H9 (cell line): ENCODE measurements at regions not wholly inside any gene's neighbourhood (a gene's known extent, or its start where the extent isn't known, plus 50 kb on each side); places are given as distances from the start of the nearest gene placed in this dataset.

Experiments
- DNase-seq: peaks from one replicate; pipeline ENCODE4 v3.0.0-alpha.2; 2017
- H2AFZ ChIP-seq: one replicate; pipeline ENCODE4 v1.6.1; 2013; ENCODE audit warnings: mild to moderate bottlenecking, low read length, control low read depth, moderate library complexity
- H2AK5ac ChIP-seq: 2 replicates; pipeline ENCODE4 v1.6.1; 2013; ENCODE audit warnings: low read length, control low read depth, mixed read lengths; ENCODE audit not compliant: insufficient read length
- H2BK120ac ChIP-seq: one replicate; pipeline ENCODE4 v1.6.1; 2013; ENCODE audit warnings: low read depth, mild to moderate bottlenecking, low read length, control low read depth, inconsistent platforms; ENCODE audit not compliant: poor library complexity, severe bottlenecking
- H2BK12ac ChIP-seq: 2 replicates; pipeline ENCODE4 v1.6.1; 2013; ENCODE audit warnings: low read length, control low read depth, mixed read lengths, low read depth; ENCODE audit not compliant: insufficient read length
- H2BK15ac ChIP-seq: 2 replicates; pipeline ENCODE4 v1.6.1; 2013; ENCODE audit warnings: low read depth, low read length, control low read depth
- H2BK20ac ChIP-seq: one replicate; pipeline ENCODE4 v1.6.1; 2013; ENCODE audit warnings: low read depth, mild to moderate bottlenecking, low read length, control low read depth, inconsistent platforms; ENCODE audit not compliant: poor library complexity, severe bottlenecking
- H2BK5ac ChIP-seq: 2 replicates; pipeline ENCODE4 v1.6.1; 2013; ENCODE audit warnings: low read length, control low read depth, mixed read lengths; ENCODE audit not compliant: insufficient read length
- H3K14ac ChIP-seq: 2 replicates; pipeline ENCODE4 v1.6.1; 2013; ENCODE audit warnings: low read length, control low read depth; ENCODE audit not compliant: insufficient read depth
- H3K18ac ChIP-seq: 2 replicates; pipeline ENCODE4 v1.6.1; 2013; ENCODE audit warnings: low read depth, mild to moderate bottlenecking, mixed read lengths, low read length, control low read depth; ENCODE audit not compliant: insufficient read length
- H3K23ac ChIP-seq: 2 replicates; pipeline ENCODE4 v1.6.1; 2013; ENCODE audit warnings: low read length, control low read depth, mixed read lengths, low read depth; ENCODE audit not compliant: insufficient read length
- H3K23me2 ChIP-seq: 2 replicates; pipeline ENCODE4 v1.6.1; 2013; ENCODE audit warnings: low read depth, mild to moderate bottlenecking, mixed read lengths, low read length, control low read depth; ENCODE audit not compliant: insufficient read length, poor library complexity, severe bottlenecking
- H3K27ac ChIP-seq: 2 replicates; pipeline ENCODE4 v1.5.1; 2013; ENCODE audit warnings: low read length, control low read depth, mixed read lengths, low read depth; ENCODE audit not compliant: insufficient read length
- H3K27me3 ChIP-seq: 2 replicates; pipeline ENCODE4 v1.6.1; 2013; ENCODE audit warnings: low read length, control low read depth, inconsistent platforms; ENCODE audit not compliant: insufficient read depth
- H3K4ac ChIP-seq: 2 replicates; pipeline ENCODE4 v1.6.1; 2013; ENCODE audit warnings: low read depth, mild to moderate bottlenecking, control low read depth, inconsistent platforms, low read length, moderate library complexity
- H3K4me1 ChIP-seq: 2 replicates; pipeline ENCODE4 v1.6.1; 2013; ENCODE audit warnings: low read length, control low read depth, inconsistent platforms; ENCODE audit not compliant: insufficient read depth
- H3K4me2 ChIP-seq: 2 replicates; pipeline ENCODE4 v1.6.1; 2013; ENCODE audit warnings: low read length, control low read depth, mixed read lengths; ENCODE audit not compliant: insufficient read length, insufficient read depth
- H3K56ac ChIP-seq: 2 replicates; pipeline ENCODE4 v1.6.1; 2013; ENCODE audit warnings: low read depth, mild to moderate bottlenecking, mixed read lengths, low read length, control low read depth; ENCODE audit not compliant: insufficient read length
- H3K79me1 ChIP-seq: 2 replicates; pipeline ENCODE4 v1.6.1; 2013; ENCODE audit warnings: low read depth, mild to moderate bottlenecking, moderate library complexity, low read length, control low read depth, inconsistent platforms; ENCODE audit not compliant: insufficient read depth, poor library complexity, severe bottlenecking
- H3K79me2 ChIP-seq: 2 replicates; pipeline ENCODE4 v1.6.1; 2013; ENCODE audit warnings: low read length, control low read depth, inconsistent platforms; ENCODE audit not compliant: insufficient read depth
- H3K9ac ChIP-seq: 2 replicates; pipeline ENCODE4 v1.6.1; 2013; ENCODE audit warnings: low read length, control low read depth, mixed read lengths; ENCODE audit not compliant: insufficient read length; ENCODE audit errors: extremely low read depth
- H3K9me3 ChIP-seq: one replicate; pipeline ENCODE4 v1.6.1; 2013; ENCODE audit warnings: low read depth, low read length, inconsistent platforms; ENCODE audit not compliant: control insufficient read depth
- H3T11ph ChIP-seq: one replicate; pipeline ENCODE4 v1.6.1; 2013; ENCODE audit warnings: mild to moderate bottlenecking, low read length, control low read depth, inconsistent platforms
- H4K20me1 ChIP-seq: one replicate; pipeline ENCODE4 v1.6.1; 2013; ENCODE audit not compliant: control insufficient read depth, insufficient read length, insufficient read depth
- H4K5ac ChIP-seq: 2 replicates; pipeline ENCODE4 v1.6.1; 2013; ENCODE audit warnings: low read depth, mild to moderate bottlenecking, mixed read lengths, low read length, control low read depth; ENCODE audit not compliant: insufficient read length
- H4K8ac ChIP-seq: replicated peaks from 2 replicates; pipeline ENCODE4 v1.6.1; 2013; ENCODE audit warnings: low read length, control low read depth, mixed read lengths, low read depth; ENCODE audit not compliant: insufficient read length
- H4K91ac ChIP-seq: 2 replicates; pipeline ENCODE4 v1.6.1; 2013; ENCODE audit warnings: low read depth, mild to moderate bottlenecking, moderate library complexity, mixed read lengths, low read length, control low read depth; ENCODE audit not compliant: insufficient read length
- H3K27ac Mint-ChIP-seq, 3 experiments: 2 replicates in 2 of 3; 3 replicates in 1 of 3; pipeline ENCODE4 v1.8.0; 2020 to 2021; ENCODE audit warnings: mixed read lengths in 3 of 3, mild to moderate bottlenecking in 1 of 3, moderate library complexity in 1 of 3
- H3K27me3 Mint-ChIP-seq: 2 replicates; pipeline ENCODE4 v1.8.0; 2021; ENCODE audit warnings: low read depth, mild to moderate bottlenecking, moderate library complexity, mixed read lengths
- H3K36me3 Mint-ChIP-seq, 3 experiments: 2 replicates in 2 of 3; 3 replicates in 1 of 3; pipeline ENCODE4 v1.8.0; 2020 to 2021; ENCODE audit warnings: low read depth in 3 of 3, mixed read lengths in 3 of 3; ENCODE audit not compliant: insufficient read depth in 1 of 3
- H3K4me1 Mint-ChIP-seq, 2 experiments: 2 replicates each; pipeline ENCODE4 v1.8.0; 2020; ENCODE audit warnings: mixed read lengths in 2 of 2
- H3K4me3 Mint-ChIP-seq, 2 experiments: 2 replicates in 1 of 2; 3 replicates in 1 of 2; pipeline ENCODE4 v1.8.0; 2020 to 2021; ENCODE audit warnings: mild to moderate bottlenecking in 2 of 2, mixed read lengths in 2 of 2, moderate library complexity in 1 of 2
- H3K9me3 Mint-ChIP-seq, 2 experiments: 2 replicates in 1 of 2; 3 replicates in 1 of 2; pipeline ENCODE4 v1.8.0; 2020; ENCODE audit warnings: mild to moderate bottlenecking in 2 of 2, mixed read lengths in 2 of 2, moderate library complexity in 1 of 2
- WGBS: extraction: QIAGEN DNeasy Blood & Tissue Kit; methylation state at CpG from one replicate; pipeline ENCODE4 v1.1.7; 2013; ENCODE audit warnings: missing lambda C conversion rate, low lambda C conversion rate, mixed read lengths; ENCODE audit not compliant: insufficient read length; ENCODE audit errors: extremely low coverage; 5-methylcytosine and 5-hydroxymethylcytosine counted together
- TF ChIP-seq, protein P1 (sequence below): fragments of 200-600 bp; sonication (generic); conservative IDR thresholded peaks from 3 replicates; pipeline ENCODE4 v1.8.0; 2021; ENCODE audit warnings: antibody characterized with exemption, mild to moderate bottlenecking

DNA sequence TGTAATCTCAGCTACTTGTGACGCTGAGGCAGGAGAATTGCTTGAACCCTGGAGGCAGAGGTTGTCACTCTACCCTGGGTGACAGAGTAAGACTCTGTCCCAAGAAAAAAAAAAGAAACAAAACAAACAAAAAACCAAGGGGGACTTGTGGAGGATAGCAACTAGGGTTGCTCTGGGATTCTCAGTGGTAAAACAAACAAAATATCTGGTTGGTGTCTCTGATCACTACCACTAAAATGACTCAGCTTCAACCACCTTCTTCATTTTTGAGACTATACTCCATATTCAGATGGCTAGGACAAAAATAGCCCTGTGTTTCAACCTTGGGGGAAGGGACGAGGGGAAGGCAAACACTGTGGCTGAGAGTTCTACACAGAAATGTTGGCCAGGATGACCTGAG, 110.3 kb downstream of the ARRDC3 start:
- no peak overlapping the region for H2BK120ac ChIP-seq
- peaks cover 2% of the 10 kb centered on the region; the same call in 1 of the 2 replicates for H3K27me3 Mint-ChIP-seq
- peaks cover 7 to 10% of the 10 kb centered on the region in 2 experiments; a peak in 3 of 4 replicates for H3K4me1 Mint-ChIP-seq
- no peak overlapping the region for H3K27ac Mint-ChIP-seq
- no peak for DNase-seq
- peak overlapping the region; percentile 40 for H2AFZ ChIP-seq
- H2BK5ac ChIP-seq = no peak overlapping the region
- H3K23ac ChIP-seq = no peak overlapping the region
- H2BK15ac ChIP-seq = no peak overlapping the region
- H3K4me1 ChIP-seq = no peaks in the 10 kb centered on the region
- peaks cover 2 to 4% of the 10 kb centered on the region in 2 experiments; a peak in 2 of 5 replicates for H3K9me3 Mint-ChIP-seq
- H3K18ac ChIP-seq = no peak overlapping the region
- TF ChIP-seq, protein P1, sequence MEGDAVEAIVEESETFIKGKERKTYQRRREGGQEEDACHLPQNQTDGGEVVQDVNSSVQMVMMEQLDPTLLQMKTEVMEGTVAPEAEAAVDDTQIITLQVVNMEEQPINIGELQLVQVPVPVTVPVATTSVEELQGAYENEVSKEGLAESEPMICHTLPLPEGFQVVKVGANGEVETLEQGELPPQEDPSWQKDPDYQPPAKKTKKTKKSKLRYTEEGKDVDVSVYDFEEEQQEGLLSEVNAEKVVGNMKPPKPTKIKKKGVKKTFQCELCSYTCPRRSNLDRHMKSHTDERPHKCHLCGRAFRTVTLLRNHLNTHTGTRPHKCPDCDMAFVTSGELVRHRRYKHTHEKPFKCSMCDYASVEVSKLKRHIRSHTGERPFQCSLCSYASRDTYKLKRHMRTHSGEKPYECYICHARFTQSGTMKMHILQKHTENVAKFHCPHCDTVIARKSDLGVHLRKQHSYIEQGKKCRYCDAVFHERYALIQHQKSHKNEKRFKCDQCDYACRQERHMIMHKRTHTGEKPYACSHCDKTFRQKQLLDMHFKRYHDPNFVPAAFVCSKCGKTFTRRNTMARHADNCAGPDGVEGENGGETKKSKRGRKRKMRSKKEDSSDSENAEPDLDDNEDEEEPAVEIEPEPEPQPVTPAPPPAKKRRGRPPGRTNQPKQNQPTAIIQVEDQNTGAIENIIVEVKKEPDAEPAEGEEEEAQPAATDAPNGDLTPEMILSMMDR = no peak
- H3K79me1 ChIP-seq = no peaks in the 10 kb centered on the region
- no peak overlapping the region for H3K9ac ChIP-seq
- WGBS = no CpG with 5 or more reads among the region's 2 CpGs
- no peaks in the 10 kb centered on the region for H3K23me2 ChIP-seq
- H4K91ac ChIP-seq = no peak overlapping the region
- H3K27ac ChIP-seq = no peak overlapping the region
- no peak overlapping the region for H3K56ac ChIP-seq
- no peaks in the 10 kb centered on the region for H3K36me3 Mint-ChIP-seq
- H3K4ac ChIP-seq = no peak overlapping the region
- no peaks in the 10 kb centered on the region for H4K20me1 ChIP-seq
- H3T11ph ChIP-seq = no peak overlapping the region
- no peak overlapping the region for H3K4me3 Mint-ChIP-seq
- H3K79me2 ChIP-seq = no peaks in the 10 kb centered on the region
- H2AK5ac ChIP-seq = no peak overlapping the region
- no peak overlapping the region for H4K8ac ChIP-seq
- H4K5ac ChIP-seq = no peak overlapping the region
- H2BK20ac ChIP-seq = no peak overlapping the region
- no peak overlapping the region for H2BK12ac ChIP-seq
- H3K14ac ChIP-seq = no peak overlapping the region
- no peaks in the 10 kb centered on the region for H3K27me3 ChIP-seq
- H3K4me2 ChIP-seq = no peak overlapping the region
- no peaks in the 10 kb centered on the region for H3K9me3 ChIP-seq
